ENCODE measurements at regions not wholly inside any gene's neighbourhood (a gene's known extent, or its start where the extent isn't known, plus 50 kb on each side); places are given as distances from the start of the nearest gene placed in this dataset.

GRCh38 chr2:144151405-144151804 lies 368.5 kb downstream of the ZEB2 start:
- DNase-seq (ENCODE audit: low spot score), result no peak
- Mint-ChIP-seq H3K9me3 (ENCODE audit: low read depth) (no peaks in the 10 kb centered on the region), H3K27me3 (ENCODE audit: low read depth) (no peaks in the 10 kb centered on the region), H3K36me3 (ENCODE audit: low read depth) (no peaks in the 10 kb centered on the region), H3K4me1 (ENCODE audit: low read depth) (peaks cover 13% of the 10 kb centered on the region), H3K4me3 (ENCODE audit: unreplicated experiment) (no peak overlapping the region), H3K27ac (ENCODE audit: unreplicated experiment) (no peak overlapping the region)
- no peak for TF ChIP-seq CTCF (IDR thresholded peaks at IDR 0.05)

DNA sequence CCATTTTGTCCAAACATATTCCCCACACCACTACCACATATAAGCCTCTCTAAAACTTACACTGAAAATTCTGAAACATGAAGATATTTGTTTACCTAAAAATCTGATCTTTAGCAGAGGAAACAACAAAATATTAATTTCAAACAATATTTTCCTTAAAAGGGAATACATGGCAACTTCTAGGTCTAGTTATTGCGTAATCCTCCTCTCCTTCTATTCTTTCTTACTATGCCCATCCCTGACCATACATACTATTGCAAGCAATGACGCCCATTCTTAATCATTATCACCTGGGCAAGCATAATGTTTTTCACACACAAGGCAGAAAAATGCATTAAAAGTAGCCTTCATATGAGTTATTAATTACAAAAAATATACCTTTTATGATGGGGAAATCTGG lies 372.6 kb downstream of the ZEB2 start:
- H3K9me3 Mint-ChIP-seq (ENCODE audit: low read depth), result no peaks in the 10 kb centered on the region
- H3K27me3 Mint-ChIP-seq (ENCODE audit: low read depth), result no peaks in the 10 kb centered on the region
- peaks cover 12% of the 10 kb centered on the region for H3K4me1 Mint-ChIP-seq (ENCODE audit: low read depth)
- no peak overlapping the region for H3K27ac Mint-ChIP-seq (ENCODE audit: unreplicated experiment)
- H3K36me3 Mint-ChIP-seq (ENCODE audit: low read depth), result no peaks in the 10 kb centered on the region
- H3K4me3 Mint-ChIP-seq (ENCODE audit: unreplicated experiment), result no peak overlapping the region
- no peak for DNase-seq (ENCODE audit: low spot score)
- no peak for TF ChIP-seq CTCF (IDR thresholded peaks at IDR 0.05)

DNA sequence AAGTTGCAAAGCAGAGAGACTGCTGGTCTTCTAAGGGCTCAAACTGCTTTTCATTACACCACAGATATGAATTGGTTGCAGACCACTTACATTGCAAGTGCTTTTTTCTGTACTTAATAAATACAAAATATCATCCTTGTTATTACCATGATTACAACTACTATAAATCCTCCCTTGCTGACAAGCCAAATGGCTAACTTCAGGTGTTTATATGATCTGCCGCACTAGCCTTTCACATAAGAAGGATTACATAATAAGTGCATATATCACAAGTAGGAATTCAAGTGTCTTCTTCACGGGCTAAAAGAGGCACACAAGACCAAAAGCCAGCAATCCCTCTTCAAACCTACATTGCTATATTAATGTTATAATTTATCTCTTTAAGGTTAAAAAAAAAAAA lies 373.0 kb downstream of the ZEB2 start:
- no peak for TF ChIP-seq CTCF (IDR thresholded peaks at IDR 0.05)
- H3K4me3 Mint-ChIP-seq (ENCODE audit: unreplicated experiment), result no peak overlapping the region
- no peaks in the 10 kb centered on the region for H3K9me3 Mint-ChIP-seq (ENCODE audit: low read depth)
- DNase-seq (ENCODE audit: low spot score), result no peak
- no peak overlapping the region for H3K27ac Mint-ChIP-seq (ENCODE audit: unreplicated experiment)
- H3K36me3 Mint-ChIP-seq (ENCODE audit: low read depth), result no peaks in the 10 kb centered on the region
- H3K27me3 Mint-ChIP-seq (ENCODE audit: low read depth), result no peaks in the 10 kb centered on the region
- peaks cover 12% of the 10 kb centered on the region for H3K4me1 Mint-ChIP-seq (ENCODE audit: low read depth)

DNA sequence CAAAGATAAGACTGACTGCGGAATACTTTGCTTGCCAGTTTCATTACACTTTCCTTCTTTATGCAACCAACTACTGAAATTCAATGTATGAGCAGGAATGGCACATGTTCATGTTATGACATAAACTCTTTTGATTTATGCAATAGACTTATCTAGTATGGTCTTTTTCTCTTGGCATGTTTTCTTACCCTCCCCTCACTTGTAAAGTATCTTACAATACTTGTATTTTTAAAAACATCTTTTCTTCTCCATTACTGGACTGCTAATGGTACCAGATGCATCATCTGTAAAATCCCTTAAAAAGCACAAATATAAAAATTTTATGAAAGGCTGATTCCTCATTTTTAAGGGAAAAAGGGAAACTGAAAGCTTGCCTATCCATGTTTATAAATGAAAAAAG lies 373.8 kb downstream of the ZEB2 start:
- H3K27me3 Mint-ChIP-seq (ENCODE audit: low read depth), result no peaks in the 10 kb centered on the region
- no peaks in the 10 kb centered on the region for H3K36me3 Mint-ChIP-seq (ENCODE audit: low read depth)
- no peak for TF ChIP-seq CTCF (IDR thresholded peaks at IDR 0.05)
- peaks cover 15% of the 10 kb centered on the region for H3K4me1 Mint-ChIP-seq (ENCODE audit: low read depth)
- no peak overlapping the region for H3K27ac Mint-ChIP-seq (ENCODE audit: unreplicated experiment)
- DNase-seq (ENCODE audit: low spot score), result no peak
- H3K4me3 Mint-ChIP-seq (ENCODE audit: unreplicated experiment), result no peak overlapping the region
- H3K9me3 Mint-ChIP-seq (ENCODE audit: low read depth), result no peaks in the 10 kb centered on the region

GRCh38 chr2:144143294-144144151 lies 376.4 kb downstream of the ZEB2 start:
- DNase-seq (ENCODE audit: low spot score), result no peak
- no peaks in the 10 kb centered on the region for H3K36me3 Mint-ChIP-seq (ENCODE audit: low read depth)

More at GRCh38 chr2:144143294-144144151, 376.4 kb downstream of the ZEB2 start:
- Mint-ChIP-seq H3K9me3 (ENCODE audit: low read depth) (no peaks in the 10 kb centered on the region), H3K27ac (ENCODE audit: unreplicated experiment) (peak overlapping the region; percentile 83), H3K4me1 (ENCODE audit: low read depth) (peaks cover 21% of the 10 kb centered on the region), H3K27me3 (ENCODE audit: low read depth) (no peaks in the 10 kb centered on the region), H3K4me3 (ENCODE audit: unreplicated experiment) (peak overlapping the region; percentile 19)
- no peak for TF ChIP-seq CTCF (IDR thresholded peaks at IDR 0.05)

All from chondrocyte (in vitro differentiated cells).